GOT3 (cell line): ENCODE measurements at regions not wholly inside any gene's neighbourhood (a gene's known extent, or its start where the extent isn't known, plus 50 kb on each side); places are given as distances from the start of the nearest gene placed in this dataset.
"Not testable (repeated sequence)": the region's sequence is repeated elsewhere in the genome, so short reads cannot be mapped to it uniquely, and the experiment has no call there.

Experiments used
- DNase-seq: peaks from one replicate; lab custom pipeline; 2025; ENCODE audit warnings: mixed read lengths; lab: John Stamatoyannopoulos, UW

- DNase-seq: no peak
These were observed 785.5 kb upstream of the EDIL3 start for GRCh38 chr5:85170183-85170582.

- no peak for DNase-seq
These were observed 788.8 kb upstream of the EDIL3 start for GRCh38 chr5:85173469-85173868.

GRCh38 chr5:85182344-85182743 is 797.7 kb upstream of the EDIL3 start:
- no peak for DNase-seq

- no peak for DNase-seq
These were observed 819.6 kb upstream of the EDIL3 start for GRCh38 chr5:85204289-85204688.

- no peak for DNase-seq
These were observed 820.8 kb upstream of the EDIL3 start for GRCh38 chr5:85205430-85205829.

GRCh38 chr5:85225388-85225787 is 840.7 kb upstream of the EDIL3 start:
- DNase-seq: no peak

GRCh38 chr5:85249204-85249603 is 864.5 kb upstream of the EDIL3 start:
- no peak for DNase-seq

GRCh38 chr5:85263125-85263524 is 878.4 kb upstream of the EDIL3 start:
- no peak for DNase-seq

- no peak for DNase-seq
These were observed 882.0 kb upstream of the EDIL3 start for GRCh38 chr5:85266692-85267091.

GRCh38 chr5:85268194-85268593 is 883.5 kb upstream of the EDIL3 start:
- no peak for DNase-seq

GRCh38 chr5:85278193-85278592 is 893.5 kb upstream of the EDIL3 start:
- DNase-seq: no peak

GRCh38 chr5:85288914-85289313 is 904.2 kb upstream of the EDIL3 start:
- no peak for DNase-seq

- DNase-seq: no peak
These were observed 908.6 kb upstream of the EDIL3 start for GRCh38 chr5:85293145-85293785.

GRCh38 chr5:85304524-85304923 is 919.8 kb upstream of the EDIL3 start:
- DNase-seq: no peak

GRCh38 chr5:85305766-85306165 is 921.1 kb upstream of the EDIL3 start:
- no peak for DNase-seq

- DNase-seq: no peak
These were observed 926.9 kb upstream of the EDIL3 start for GRCh38 chr5:85311536-85311935.

- DNase-seq: no peak
These were observed 935.8 kb upstream of the EDIL3 start for GRCh38 chr5:85320495-85320894.

GRCh38 chr5:85333276-85333675 is 948.6 kb upstream of the EDIL3 start:
- DNase-seq: no peak

GRCh38 chr5:85337435-85337834 is 952.8 kb upstream of the EDIL3 start:
- no peak for DNase-seq

- no peak for DNase-seq
These were observed 956.1 kb upstream of the EDIL3 start for GRCh38 chr5:85340790-85341189.

GRCh38 chr5:85345818-85346217 is 961.1 kb upstream of the EDIL3 start:
- DNase-seq: no peak

- DNase-seq: no peak
These were observed 972.6 kb upstream of the EDIL3 start for GRCh38 chr5:85357309-85357708.

GRCh38 chr5:85375525-85375924 is 990.8 kb upstream of the EDIL3 start:
- DNase-seq: no peak

- DNase-seq: no peak
These were observed 1004.1 kb upstream of the EDIL3 start for GRCh38 chr5:85388770-85389169.

- not testable (repeated sequence) for DNase-seq
These were observed 1007.6 kb upstream of the EDIL3 start for GRCh38 chr5:85392309-85392708.
